MM.1S (cell line): ENCODE measurements at regions not wholly inside any gene's neighbourhood (a gene's known extent, or its start where the extent isn't known, plus 50 kb on each side); places are given as distances from the start of the nearest gene placed in this dataset.

Experiments
- EZH2 ChIP-seq: fragments of 300-600 bp; sonication (generic); optimal IDR thresholded peaks from 2 replicates; pipeline ENCODE3; 2017; ENCODE audit warnings: low read depth, mild to moderate bottlenecking, antibody characterized with exemption, low read length, mixed read lengths
- EZH2phosphoT487 ChIP-seq: fragments of 300-600 bp; sonication (generic); IDR thresholded peaks from 2 replicates; pipeline ENCODE4 v1.6.1; 2018; ENCODE audit warnings: antibody characterized with exemption, low read length
- TF ChIP-seq, protein P1 (sequence below): fragments of 300-600 bp; sonication (generic); IDR thresholded peaks from 2 replicates; pipeline ENCODE4 v1.5.1; 2016; ENCODE audit warnings: antibody characterized with exemption, low read length, mixed read lengths

DNA sequence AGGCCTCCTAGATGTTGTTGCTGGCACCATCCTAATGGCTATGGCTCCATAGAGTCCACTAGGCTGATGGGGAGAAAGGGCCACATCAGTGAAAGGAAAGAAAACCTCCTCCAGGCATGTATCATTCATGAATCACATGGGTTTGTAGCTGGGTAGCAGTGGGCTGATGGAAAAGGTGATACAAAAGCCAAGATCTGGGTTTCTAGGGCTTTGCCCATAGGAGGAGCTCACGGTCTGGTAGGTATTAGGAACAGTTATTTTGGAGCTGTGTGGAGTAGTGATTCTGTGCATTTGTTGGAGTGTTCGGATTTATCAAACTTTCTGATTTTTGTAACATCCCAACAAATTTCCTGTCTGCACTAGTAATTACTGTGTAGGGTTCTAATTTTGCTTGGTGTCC lies 259.2 kb downstream of the SLC4A3 start:
- TF ChIP-seq, protein P1, sequence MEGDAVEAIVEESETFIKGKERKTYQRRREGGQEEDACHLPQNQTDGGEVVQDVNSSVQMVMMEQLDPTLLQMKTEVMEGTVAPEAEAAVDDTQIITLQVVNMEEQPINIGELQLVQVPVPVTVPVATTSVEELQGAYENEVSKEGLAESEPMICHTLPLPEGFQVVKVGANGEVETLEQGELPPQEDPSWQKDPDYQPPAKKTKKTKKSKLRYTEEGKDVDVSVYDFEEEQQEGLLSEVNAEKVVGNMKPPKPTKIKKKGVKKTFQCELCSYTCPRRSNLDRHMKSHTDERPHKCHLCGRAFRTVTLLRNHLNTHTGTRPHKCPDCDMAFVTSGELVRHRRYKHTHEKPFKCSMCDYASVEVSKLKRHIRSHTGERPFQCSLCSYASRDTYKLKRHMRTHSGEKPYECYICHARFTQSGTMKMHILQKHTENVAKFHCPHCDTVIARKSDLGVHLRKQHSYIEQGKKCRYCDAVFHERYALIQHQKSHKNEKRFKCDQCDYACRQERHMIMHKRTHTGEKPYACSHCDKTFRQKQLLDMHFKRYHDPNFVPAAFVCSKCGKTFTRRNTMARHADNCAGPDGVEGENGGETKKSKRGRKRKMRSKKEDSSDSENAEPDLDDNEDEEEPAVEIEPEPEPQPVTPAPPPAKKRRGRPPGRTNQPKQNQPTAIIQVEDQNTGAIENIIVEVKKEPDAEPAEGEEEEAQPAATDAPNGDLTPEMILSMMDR: no peak
- TF ChIP-seq EZH2phosphoT487: no peak
- no peak for TF ChIP-seq EZH2
